NCI-H774 (cell line): ENCODE measurements at regions not wholly inside any gene's neighbourhood (a gene's known extent, or its start where the extent isn't known, plus 50 kb on each side); places are given as distances from the start of the nearest gene placed in this dataset.
"Not testable (repeated sequence)": the region's sequence is repeated elsewhere in the genome, so short reads cannot be mapped to it uniquely, and the experiment has no call there.

Experiments
- DNase-seq: peaks from one replicate; lab custom pipeline; 2025; lab: John Stamatoyannopoulos, UW

- no peak for DNase-seq
Measured at GRCh38 chrX:12052109-12052508, 86.2 kb upstream of the FRMPD4 start.

GRCh38 chrX:12058087-12058486, 80.2 kb upstream of the FRMPD4 start:
- DNase-seq = no peak

GRCh38 chrX:12060489-12061260, 77.6 kb upstream of the FRMPD4 start:
- DNase-seq = no peak

- no peak for DNase-seq
Measured at GRCh38 chrX:12065251-12065650, 73.0 kb upstream of the FRMPD4 start.

GRCh38 chrX:12076046-12076445, 62.2 kb upstream of the FRMPD4 start:
- no peak for DNase-seq

GRCh38 chrX:12080265-12080664, 58.0 kb upstream of the FRMPD4 start:
- no peak for DNase-seq

GRCh38 chrX:12082959-12083358, 55.3 kb upstream of the FRMPD4 start:
- DNase-seq = not testable (repeated sequence)
